ENCODE measurements at regions not wholly inside any gene's neighbourhood (a gene's known extent, or its start where the extent isn't known, plus 50 kb on each side); places are given as distances from the start of the nearest gene placed in this dataset.

DNA sequence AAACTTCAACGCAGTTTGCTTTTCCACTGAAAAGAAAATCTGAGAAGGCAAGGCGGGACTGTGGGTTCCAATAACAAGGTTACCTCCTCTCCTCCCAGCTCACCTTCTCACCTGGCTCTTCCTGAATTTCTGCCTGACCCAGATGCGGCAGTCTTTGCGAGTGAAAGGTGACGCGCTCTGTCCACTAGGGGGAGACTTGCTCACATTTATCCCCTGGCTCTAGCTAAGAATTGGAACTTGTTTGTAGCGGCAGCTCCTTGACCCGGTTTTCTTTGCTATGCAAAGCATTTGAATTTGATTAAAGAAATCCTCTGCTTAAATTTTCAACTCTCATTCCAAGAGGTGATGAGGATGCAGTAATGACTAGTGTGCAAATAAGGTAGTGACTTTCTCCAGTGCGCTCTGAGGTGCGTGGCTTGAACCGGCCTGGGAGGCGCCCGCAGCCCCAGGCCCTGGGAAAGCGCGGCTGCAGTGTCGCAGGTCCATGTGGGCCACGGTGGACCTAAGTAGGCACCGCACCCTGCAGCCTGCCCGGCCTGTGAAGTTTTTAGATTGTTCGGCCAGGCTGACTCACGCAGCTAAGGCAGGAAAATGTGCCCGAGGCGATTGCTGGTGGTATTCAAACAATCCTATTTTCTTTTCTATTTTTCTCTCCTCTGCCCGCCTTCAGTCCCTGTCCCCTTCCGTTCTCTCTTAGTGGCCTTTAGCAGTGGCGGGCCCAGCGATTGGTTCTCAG lies 336.9 kb upstream of the NPSR1 start:
- TF ChIP-seq, protein P1, sequence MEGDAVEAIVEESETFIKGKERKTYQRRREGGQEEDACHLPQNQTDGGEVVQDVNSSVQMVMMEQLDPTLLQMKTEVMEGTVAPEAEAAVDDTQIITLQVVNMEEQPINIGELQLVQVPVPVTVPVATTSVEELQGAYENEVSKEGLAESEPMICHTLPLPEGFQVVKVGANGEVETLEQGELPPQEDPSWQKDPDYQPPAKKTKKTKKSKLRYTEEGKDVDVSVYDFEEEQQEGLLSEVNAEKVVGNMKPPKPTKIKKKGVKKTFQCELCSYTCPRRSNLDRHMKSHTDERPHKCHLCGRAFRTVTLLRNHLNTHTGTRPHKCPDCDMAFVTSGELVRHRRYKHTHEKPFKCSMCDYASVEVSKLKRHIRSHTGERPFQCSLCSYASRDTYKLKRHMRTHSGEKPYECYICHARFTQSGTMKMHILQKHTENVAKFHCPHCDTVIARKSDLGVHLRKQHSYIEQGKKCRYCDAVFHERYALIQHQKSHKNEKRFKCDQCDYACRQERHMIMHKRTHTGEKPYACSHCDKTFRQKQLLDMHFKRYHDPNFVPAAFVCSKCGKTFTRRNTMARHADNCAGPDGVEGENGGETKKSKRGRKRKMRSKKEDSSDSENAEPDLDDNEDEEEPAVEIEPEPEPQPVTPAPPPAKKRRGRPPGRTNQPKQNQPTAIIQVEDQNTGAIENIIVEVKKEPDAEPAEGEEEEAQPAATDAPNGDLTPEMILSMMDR (IDR thresholded peaks at IDR 0.05; ENCODE audit: low read depth, low read length), result peak; percentile 87
- H3K36me3 ChIP-seq, result no peaks in the 10 kb centered on the region
- DNase-seq, result peak; percentile 63
- H3K9me3 ChIP-seq (ENCODE audit: severe bottlenecking), result no peaks in the 10 kb centered on the region
- no peak overlapping the region for H3K4me3 ChIP-seq (ENCODE audit: low read depth, low read length)
- no peak overlapping the region for H3K27ac ChIP-seq
- H3K27me3 ChIP-seq (ENCODE audit: insufficient read depth, low read depth, severe bottlenecking), result no peaks in the 10 kb centered on the region

DNA sequence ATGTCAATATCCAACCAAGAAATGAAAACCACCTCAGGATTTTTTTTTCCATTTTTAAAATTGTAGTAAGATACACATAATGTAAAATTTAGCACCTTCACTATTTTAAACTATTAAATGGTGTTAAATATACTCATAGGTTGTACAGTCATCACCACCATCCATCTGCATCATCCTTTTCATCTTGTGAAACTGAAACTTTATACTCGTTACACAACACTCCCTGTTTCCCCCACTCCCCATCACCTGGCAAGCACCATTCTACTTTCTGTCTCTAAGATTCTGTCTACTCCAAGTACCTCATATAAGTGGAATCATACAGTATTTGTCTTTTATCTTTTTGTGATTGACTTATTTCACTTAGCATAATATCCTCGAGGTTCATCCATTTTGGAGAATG lies 335.2 kb upstream of the NPSR1 start:
- H3K4me3 ChIP-seq (ENCODE audit: low read depth, low read length), result no peak overlapping the region
- TF ChIP-seq, protein P1 (IDR thresholded peaks at IDR 0.05; ENCODE audit: low read depth, low read length), result no peak
- H3K27me3 ChIP-seq (ENCODE audit: insufficient read depth, low read depth, severe bottlenecking), result no peaks in the 10 kb centered on the region
- no peak for DNase-seq
- no peaks in the 10 kb centered on the region for H3K9me3 ChIP-seq (ENCODE audit: severe bottlenecking)
- H3K36me3 ChIP-seq, result no peaks in the 10 kb centered on the region
- H3K27ac ChIP-seq, result no peak overlapping the region

DNA sequence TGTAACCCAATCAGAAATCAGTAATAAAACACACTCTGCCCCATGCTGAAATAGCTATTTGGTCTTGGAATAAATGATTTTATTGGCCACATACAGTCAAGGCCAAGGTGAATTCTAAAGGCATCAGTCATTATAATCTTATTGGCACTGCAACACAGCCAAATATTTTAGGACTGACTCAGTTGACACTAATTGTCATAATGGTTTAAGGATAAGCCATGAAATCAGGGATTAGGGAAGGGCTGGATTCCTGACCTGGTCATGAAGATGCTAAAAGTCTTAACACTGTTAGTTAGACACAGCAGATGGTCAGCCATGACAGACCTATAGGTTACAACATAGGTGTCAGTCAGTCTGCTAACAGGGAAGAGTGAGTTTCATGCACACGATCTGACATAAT lies 330.3 kb upstream of the NPSR1 start:
- Histone ChIP-seq H3K4me3 (ENCODE audit: low read depth, low read length) (no peak overlapping the region), H3K27ac (no peak overlapping the region), H3K36me3 (no peaks in the 10 kb centered on the region), H3K27me3 (ENCODE audit: insufficient read depth, low read depth, severe bottlenecking) (no peaks in the 10 kb centered on the region), H3K9me3 (ENCODE audit: severe bottlenecking) (no peaks in the 10 kb centered on the region)
- TF ChIP-seq, protein P1 (IDR thresholded peaks at IDR 0.05; ENCODE audit: low read depth, low read length), result no peak
- peak; percentile 44 for DNase-seq

DNA sequence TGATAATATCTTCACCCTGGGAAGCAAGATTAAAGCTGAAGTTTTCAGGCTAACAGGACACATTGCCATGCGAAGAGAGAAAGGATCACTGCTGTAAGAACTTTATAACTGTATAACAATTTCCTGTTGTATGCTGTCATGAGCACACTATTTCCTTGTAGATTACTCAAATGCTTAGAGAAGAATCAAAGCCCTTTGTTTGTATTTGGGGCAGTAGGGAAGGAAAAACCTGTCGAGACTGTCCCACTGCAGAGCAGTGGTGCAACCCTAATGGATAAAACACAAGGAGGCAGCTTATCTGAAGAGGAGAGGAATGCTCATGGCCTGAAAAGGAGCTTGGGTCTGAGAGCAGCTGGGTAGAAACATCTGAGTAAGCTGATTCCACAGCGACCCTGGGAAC lies 327.7 kb upstream of the NPSR1 start:
- no peak for DNase-seq
- Histone ChIP-seq H3K27me3 (ENCODE audit: insufficient read depth, low read depth, severe bottlenecking) (no peaks in the 10 kb centered on the region), H3K27ac (no peak overlapping the region), H3K9me3 (ENCODE audit: severe bottlenecking) (no peaks in the 10 kb centered on the region), H3K36me3 (no peaks in the 10 kb centered on the region), H3K4me3 (ENCODE audit: low read depth, low read length) (no peak overlapping the region)
- TF ChIP-seq, protein P1 (IDR thresholded peaks at IDR 0.05; ENCODE audit: low read depth, low read length), result no peak

DNA sequence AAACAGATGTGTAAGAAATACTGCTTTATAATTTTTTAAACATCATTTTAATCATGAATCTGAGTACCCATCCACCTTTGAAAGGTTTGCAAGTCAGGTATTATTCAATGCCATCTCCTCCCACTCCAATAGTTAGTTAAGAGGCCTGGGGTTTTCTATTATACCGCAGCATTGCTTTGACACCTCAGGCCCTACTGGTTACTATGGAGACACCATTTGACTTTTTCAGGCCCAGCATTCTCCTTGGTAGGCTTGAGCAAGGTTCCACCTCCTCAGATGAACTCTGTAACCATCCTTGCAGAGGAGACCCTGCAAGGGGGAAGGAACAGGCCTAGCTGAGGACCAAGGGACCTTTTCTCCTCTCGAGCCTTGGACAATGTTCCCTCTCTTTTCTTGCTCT lies 326.9 kb upstream of the NPSR1 start:
- H3K27ac ChIP-seq, result no peak overlapping the region
- TF ChIP-seq, protein P1 (IDR thresholded peaks at IDR 0.05; ENCODE audit: low read depth, low read length), result no peak
- H3K4me3 ChIP-seq (ENCODE audit: low read depth, low read length), result no peak overlapping the region
- no peaks in the 10 kb centered on the region for H3K36me3 ChIP-seq
- no peaks in the 10 kb centered on the region for H3K9me3 ChIP-seq (ENCODE audit: severe bottlenecking)
- DNase-seq, result no peak
- H3K27me3 ChIP-seq (ENCODE audit: insufficient read depth, low read depth, severe bottlenecking), result no peaks in the 10 kb centered on the region

DNA sequence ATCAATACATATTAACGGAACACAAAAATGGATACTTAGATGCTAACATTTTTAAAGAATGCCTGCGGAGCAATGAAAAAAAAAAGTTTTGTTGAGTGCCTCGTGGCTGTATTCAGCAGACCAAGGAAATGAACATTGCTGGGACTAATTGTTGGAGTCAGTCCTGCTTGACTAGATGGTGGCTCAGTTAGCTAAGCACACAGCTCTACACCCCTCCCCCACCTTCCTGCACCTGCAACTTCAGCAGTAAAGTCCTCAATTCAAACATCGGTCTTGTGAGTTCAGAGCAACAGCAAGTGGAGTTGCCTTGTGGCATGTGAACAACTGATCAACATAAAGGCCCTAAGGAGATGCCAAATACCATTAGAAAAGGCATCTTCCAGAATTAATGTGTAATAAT lies 326.0 kb upstream of the NPSR1 start:
- no peaks in the 10 kb centered on the region for H3K36me3 ChIP-seq
- no peak for DNase-seq
- TF ChIP-seq, protein P1 (IDR thresholded peaks at IDR 0.05; ENCODE audit: low read depth, low read length), result no peak
- H3K27ac ChIP-seq, result no peak overlapping the region
- no peaks in the 10 kb centered on the region for H3K9me3 ChIP-seq (ENCODE audit: severe bottlenecking)
- H3K4me3 ChIP-seq (ENCODE audit: low read depth, low read length), result no peak overlapping the region
- no peaks in the 10 kb centered on the region for H3K27me3 ChIP-seq (ENCODE audit: insufficient read depth, low read depth, severe bottlenecking)

Data from WERI-Rb-1 (cell line).